ENCODE measurements at regions not wholly inside any gene's neighbourhood (a gene's known extent, or its start where the extent isn't known, plus 50 kb on each side); places are given as distances from the start of the nearest gene placed in this dataset.
"Not testable (repeated sequence)": the region's sequence is repeated elsewhere in the genome, so short reads cannot be mapped to it uniquely, and the experiment has no call there.

GRCh38 chrX:44733931-44734330 lies 109.9 kb upstream of the DUSP21 start:
- no peak for DNase-seq (ENCODE audit: low spot score in 2 of 2)
- no peak for ATAC-seq (ENCODE audit: low read depth)
- Mint-ChIP-seq H3K27me3 (peaks cover 2% of the 10 kb centered on the region), H3K4me1 (no peaks in the 10 kb centered on the region), H3K36me3 (no peaks in the 10 kb centered on the region), H3K9me3 (peaks cover 2% of the 10 kb centered on the region), H3K27ac (no peak overlapping the region), H3K4me3 (no peak overlapping the region)

GRCh38 chrX:44731160-44731559 lies 112.7 kb upstream of the DUSP21 start:
- peaks cover 2% of the 10 kb centered on the region for H3K27me3 Mint-ChIP-seq
- no peaks in the 10 kb centered on the region for H3K4me1 Mint-ChIP-seq
- H3K9me3 Mint-ChIP-seq, result peaks cover 2% of the 10 kb centered on the region

GRCh38 chrX:44723426-44723825 lies 120.4 kb upstream of the DUSP21 start:
- Mint-ChIP-seq H3K36me3 (no peaks in the 10 kb centered on the region), H3K9me3 (no peaks in the 10 kb centered on the region), H3K4me3 (no peak overlapping the region), H3K4me1 (no peaks in the 10 kb centered on the region), H3K27ac (no peak overlapping the region), H3K27me3 (no peaks in the 10 kb centered on the region)
- ATAC-seq (ENCODE audit: low read depth), result no peak
- no peak for DNase-seq (ENCODE audit: low spot score in 2 of 2)

More at GRCh38 chrX:44731160-44731559, 112.7 kb upstream of the DUSP21 start:
- no peaks in the 10 kb centered on the region for H3K36me3 Mint-ChIP-seq
- H3K4me3 Mint-ChIP-seq, result no peak overlapping the region
- no peak overlapping the region for H3K27ac Mint-ChIP-seq
- ATAC-seq (ENCODE audit: low read depth) (no peak), DNase-seq (ENCODE audit: low spot score in 2 of 2) (no peak)

- Mint-ChIP-seq H3K27ac (no peak overlapping the region), H3K36me3 (no peaks in the 10 kb centered on the region), H3K27me3 (peaks cover 2% of the 10 kb centered on the region), H3K4me1 (no peaks in the 10 kb centered on the region), H3K9me3 (no peaks in the 10 kb centered on the region), H3K4me3 (no peak overlapping the region)
- ATAC-seq (ENCODE audit: low read depth) (no peak), DNase-seq (ENCODE audit: low spot score in 2 of 2) (no peak)
These were observed 135.4 kb upstream of the DUSP21 start for GRCh38 chrX:44708470-44708869.

- Mint-ChIP-seq H3K4me3 (no peak overlapping the region), H3K36me3 (no peaks in the 10 kb centered on the region), H3K27me3 (peaks cover 2% of the 10 kb centered on the region), H3K27ac (no peak overlapping the region), H3K9me3 (no peaks in the 10 kb centered on the region), H3K4me1 (no peaks in the 10 kb centered on the region)
- ATAC-seq (ENCODE audit: low read depth), result no peak
- no peak for DNase-seq (ENCODE audit: low spot score in 2 of 2)
These were observed 137.8 kb upstream of the DUSP21 start for GRCh38 chrX:44705817-44706551.

GRCh38 chrX:44698357-44698756 lies 145.5 kb upstream of the DUSP21 start:
- Mint-ChIP-seq H3K9me3 (no peaks in the 10 kb centered on the region), H3K36me3 (no peaks in the 10 kb centered on the region), H3K27me3 (no peaks in the 10 kb centered on the region), H3K4me1 (no peaks in the 10 kb centered on the region), H3K4me3 (no peak overlapping the region), H3K27ac (no peak overlapping the region)
- DNase-seq (ENCODE audit: low spot score in 2 of 2) (no peak), ATAC-seq (ENCODE audit: low read depth) (no peak)

GRCh38 chrX:44693255-44693654 lies 150.6 kb upstream of the DUSP21 start:
- Mint-ChIP-seq H3K4me3 (no peak overlapping the region), H3K27me3 (no peaks in the 10 kb centered on the region), H3K9me3 (no peaks in the 10 kb centered on the region), H3K4me1 (no peaks in the 10 kb centered on the region), H3K36me3 (no peaks in the 10 kb centered on the region), H3K27ac (no peak overlapping the region)
- no peak for DNase-seq (ENCODE audit: low spot score in 2 of 2)
- ATAC-seq (ENCODE audit: low read depth), result no peak

GRCh38 chrX:44690129-44690528 lies 147.5 kb upstream of the FUNDC1 start:
- Mint-ChIP-seq H3K9me3 (no peaks in the 10 kb centered on the region), H3K36me3 (no peaks in the 10 kb centered on the region), H3K4me1 (no peaks in the 10 kb centered on the region), H3K27me3 (no peaks in the 10 kb centered on the region), H3K27ac (no peak overlapping the region), H3K4me3 (no peak overlapping the region)
- DNase-seq (ENCODE audit: low spot score in 2 of 2), result no peak
- ATAC-seq (ENCODE audit: low read depth), result no peak

- H3K9me3 Mint-ChIP-seq, result no peaks in the 10 kb centered on the region
These were observed 132.8 kb upstream of the FUNDC1 start for GRCh38 chrX:44675362-44676024.

GRCh38 chrX:44674906-44675305 lies 132.2 kb upstream of the FUNDC1 start:
- H3K4me3 Mint-ChIP-seq, result no peak overlapping the region
- no peak overlapping the region for H3K27ac Mint-ChIP-seq
- H3K36me3 Mint-ChIP-seq, result no peaks in the 10 kb centered on the region
- no peak for DNase-seq (ENCODE audit: low spot score in 2 of 2)
- H3K9me3 Mint-ChIP-seq, result no peaks in the 10 kb centered on the region
- no peak for ATAC-seq (ENCODE audit: low read depth)
- no peaks in the 10 kb centered on the region for H3K4me1 Mint-ChIP-seq
- peaks cover 3% of the 10 kb centered on the region for H3K27me3 Mint-ChIP-seq

More at GRCh38 chrX:44675362-44676024, 132.8 kb upstream of the FUNDC1 start:
- ATAC-seq (ENCODE audit: low read depth) (no peak), DNase-seq (ENCODE audit: low spot score in 2 of 2) (no peak)
- Mint-ChIP-seq H3K4me3 (no peak overlapping the region), H3K4me1 (no peaks in the 10 kb centered on the region), H3K27me3 (peaks cover 3% of the 10 kb centered on the region), H3K36me3 (no peaks in the 10 kb centered on the region), H3K27ac (no peak overlapping the region)

GRCh38 chrX:44669626-44670025 lies 127.0 kb upstream of the FUNDC1 start:
- ATAC-seq (ENCODE audit: low read depth) (no peak), DNase-seq (ENCODE audit: low spot score in 2 of 2) (no peak)
- Mint-ChIP-seq H3K27ac (no peak overlapping the region), H3K27me3 (peaks cover 3% of the 10 kb centered on the region), H3K4me1 (no peaks in the 10 kb centered on the region), H3K9me3 (no peaks in the 10 kb centered on the region), H3K36me3 (no peaks in the 10 kb centered on the region), H3K4me3 (no peak overlapping the region)

- Mint-ChIP-seq H3K4me1 (no peaks in the 10 kb centered on the region), H3K27ac (no peak overlapping the region), H3K36me3 (no peaks in the 10 kb centered on the region), H3K9me3 (peaks cover 4% of the 10 kb centered on the region), H3K27me3 (peaks cover 3% of the 10 kb centered on the region), H3K4me3 (no peak overlapping the region)
- ATAC-seq (ENCODE audit: low read depth), result no peak
- no peak for DNase-seq (ENCODE audit: low spot score in 2 of 2)
These were observed 125.1 kb upstream of the FUNDC1 start for GRCh38 chrX:44667771-44668170.

- not testable (repeated sequence) for H3K36me3 Mint-ChIP-seq; H3K4me1 Mint-ChIP-seq; DNase-seq (ENCODE audit: low spot score in 2 of 2); H3K27ac Mint-ChIP-seq; H3K27me3 Mint-ChIP-seq; ATAC-seq (ENCODE audit: low read depth); H3K4me3 Mint-ChIP-seq; H3K9me3 Mint-ChIP-seq
These were observed 115.1 kb upstream of the FUNDC1 start for GRCh38 chrX:44657718-44658246.

- Mint-ChIP-seq H3K4me3 (no peak overlapping the region), H3K27ac (no peak overlapping the region), H3K4me1 (peaks cover 2% of the 10 kb centered on the region), H3K9me3 (no peaks in the 10 kb centered on the region), H3K27me3 (no peaks in the 10 kb centered on the region), H3K36me3 (no peaks in the 10 kb centered on the region)
- ATAC-seq (ENCODE audit: low read depth), result no peak
- DNase-seq (ENCODE audit: low spot score in 2 of 2), result no peak
These were observed 108.7 kb upstream of the FUNDC1 start for GRCh38 chrX:44651358-44651757.

All from memory B cell (primary cell).